ENCODE measurements at regions not wholly inside any gene's neighbourhood (a gene's known extent, or its start where the extent isn't known, plus 50 kb on each side); places are given as distances from the start of the nearest gene placed in this dataset.
"Not testable (repeated sequence)": the region's sequence is repeated elsewhere in the genome, so short reads cannot be mapped to it uniquely, and the experiment has no call there.

- no peak for DNase-seq (ENCODE audit: low spot score in 2 of 2)
- no peak for ATAC-seq
- H3K9me3 Mint-ChIP-seq: no peaks in the 10 kb centered on the region
- no peaks in the 10 kb centered on the region for H3K36me3 Mint-ChIP-seq
- no peaks in the 10 kb centered on the region for H3K4me1 Mint-ChIP-seq
- no peak overlapping the region for H3K4me3 Mint-ChIP-seq
- H3K27ac Mint-ChIP-seq: no peak overlapping the region
Observed at GRCh38 chr20:33927724-33928123, 66.0 kb upstream of the RALY start.

- Mint-ChIP-seq H3K9me3 (no peaks in the 10 kb centered on the region), H3K4me3 (no peak overlapping the region), H3K36me3 (no peaks in the 10 kb centered on the region), H3K27ac (no peak overlapping the region), H3K4me1 (no peaks in the 10 kb centered on the region)
- DNase-seq (ENCODE audit: low spot score in 2 of 2) (no peak), ATAC-seq (no peak)
Observed at GRCh38 chr20:33929917-33930316, 63.8 kb upstream of the RALY start.

GRCh38 chr20:33933469-33933909 lies 60.2 kb upstream of the RALY start:
- ATAC-seq (peak; percentile 84), DNase-seq (ENCODE audit: low spot score in 2 of 2) (peak; percentile 12 to 67)
- no peaks in the 10 kb centered on the region for H3K4me1 Mint-ChIP-seq
- H3K36me3 Mint-ChIP-seq: no peaks in the 10 kb centered on the region
- H3K4me3 Mint-ChIP-seq: no peak overlapping the region
- no peaks in the 10 kb centered on the region for H3K9me3 Mint-ChIP-seq
- no peak overlapping the region for H3K27ac Mint-ChIP-seq

GRCh38 chr20:33936656-33937055 lies 57.1 kb upstream of the RALY start:
- ATAC-seq: no peak
- H3K4me1 Mint-ChIP-seq: no peaks in the 10 kb centered on the region
- no peak overlapping the region for H3K27ac Mint-ChIP-seq
- DNase-seq (ENCODE audit: low spot score in 2 of 2): no peak
- H3K36me3 Mint-ChIP-seq: no peaks in the 10 kb centered on the region
- no peak overlapping the region for H3K4me3 Mint-ChIP-seq
- H3K9me3 Mint-ChIP-seq: no peaks in the 10 kb centered on the region

GRCh38 chr20:33939031-33939430 lies 54.7 kb upstream of the RALY start:
- H3K36me3 Mint-ChIP-seq; H3K4me3 Mint-ChIP-seq; H3K27ac Mint-ChIP-seq; ATAC-seq; H3K9me3 Mint-ChIP-seq; H3K4me1 Mint-ChIP-seq; DNase-seq (ENCODE audit: low spot score in 2 of 2): not testable (repeated sequence)

GRCh38 chr20:33940666-33941065 lies 53.0 kb upstream of the RALY start:
- ATAC-seq: no peak
- no peaks in the 10 kb centered on the region for H3K9me3 Mint-ChIP-seq

More at GRCh38 chr20:33940666-33941065, 53.0 kb upstream of the RALY start:
- Mint-ChIP-seq H3K27ac (no peak overlapping the region), H3K4me1 (no peaks in the 10 kb centered on the region), H3K36me3 (no peaks in the 10 kb centered on the region), H3K4me3 (no peak overlapping the region)
- DNase-seq (ENCODE audit: low spot score in 2 of 2): no peak
